ENCODE measurements at regions not wholly inside any gene's neighbourhood (a gene's known extent, or its start where the extent isn't known, plus 50 kb on each side); places are given as distances from the start of the nearest gene placed in this dataset.

DNA sequence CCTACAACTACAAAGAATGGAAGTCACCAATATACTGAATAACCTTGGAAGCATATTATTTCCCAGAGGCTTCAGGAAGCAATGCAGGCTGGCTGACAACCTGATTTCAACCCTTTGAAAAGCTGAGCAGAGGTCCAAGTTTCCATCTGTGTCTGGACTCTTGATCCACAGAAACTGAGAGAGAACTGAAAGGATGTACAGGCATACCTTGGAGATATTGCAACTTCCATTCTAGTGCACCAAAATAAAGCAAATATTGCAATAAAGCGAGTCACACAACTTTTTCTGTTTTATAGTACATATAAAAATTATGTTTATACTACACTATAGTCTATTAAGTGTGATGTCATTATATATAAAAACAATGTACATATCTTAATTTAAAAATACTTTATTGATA lies 85.3 kb downstream of the TYW3 start:
- intact Hi-C loops (cut with micrococcal nuclease; ENCODE audit: unreplicated experiment), result no loop called here
- DNase-seq, result no peak
- TF ChIP-seq CTCF (IDR thresholded peaks at IDR 0.05; ENCODE audit: unreplicated experiment), result no peak
- H3K27me3 Mint-ChIP-seq (ENCODE audit: unreplicated experiment), result no peaks in the 10 kb centered on the region
- BruUV-seq (replicated peaks), result no TSS peak
- no peaks in the 10 kb centered on the region for H3K9me3 Mint-ChIP-seq (ENCODE audit: low read depth, unreplicated experiment)
- CTCF ChIA-PET, result no interaction called here
- H3K36me3 Mint-ChIP-seq (ENCODE audit: insufficient read depth, unreplicated experiment), result no peaks in the 10 kb centered on the region
- H3K27ac Mint-ChIP-seq (ENCODE audit: unreplicated experiment), result no peak overlapping the region
- H3K4me1 Mint-ChIP-seq (ENCODE audit: low read depth, unreplicated experiment), result no peaks in the 10 kb centered on the region
- no peak overlapping the region for H3K4me3 Mint-ChIP-seq (ENCODE audit: low read depth, unreplicated experiment)

DNA sequence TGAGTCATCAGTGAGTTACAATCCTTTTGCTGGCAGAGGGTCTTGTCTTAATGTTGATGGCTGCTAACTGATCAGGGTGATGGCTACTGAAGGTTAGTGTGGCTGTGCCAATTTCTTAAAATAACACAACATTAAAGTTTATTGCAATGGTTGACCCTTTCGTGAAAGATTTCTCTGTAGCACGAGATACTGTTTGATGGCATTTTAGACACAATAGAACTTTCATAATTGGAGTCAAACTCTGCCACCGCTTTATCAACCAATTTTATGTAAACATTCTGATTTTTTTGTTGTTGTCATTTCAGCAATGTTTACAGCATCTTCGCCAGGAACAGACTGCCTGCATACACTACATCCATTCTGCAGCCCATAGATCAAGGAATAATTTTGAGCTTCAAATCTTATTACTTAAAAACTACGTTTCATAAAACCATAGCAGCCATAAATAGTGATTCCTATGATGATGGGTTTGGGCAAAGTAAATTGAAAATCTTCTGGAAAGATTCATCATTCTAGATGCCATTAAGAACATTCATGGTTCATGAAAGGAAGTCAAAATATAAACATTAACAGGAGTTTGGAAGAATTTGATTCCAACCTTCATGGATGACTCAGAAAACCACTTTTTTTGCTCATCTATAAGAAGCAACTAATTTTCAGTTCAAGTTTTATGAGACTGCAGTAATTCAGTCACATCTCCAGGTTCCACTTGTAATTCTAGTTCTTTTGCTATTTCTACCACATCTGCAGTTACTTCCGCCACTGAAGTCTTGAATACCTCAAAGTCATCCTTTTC lies 85.9 kb downstream of the TYW3 start:
- H3K4me1 Mint-ChIP-seq (ENCODE audit: low read depth, unreplicated experiment), result no peaks in the 10 kb centered on the region
- no peak for DNase-seq
- no peaks in the 10 kb centered on the region for H3K27me3 Mint-ChIP-seq (ENCODE audit: unreplicated experiment)
- intact Hi-C loops (cut with micrococcal nuclease; ENCODE audit: unreplicated experiment), result no loop called here
- no peak for TF ChIP-seq CTCF (IDR thresholded peaks at IDR 0.05; ENCODE audit: unreplicated experiment)
- H3K36me3 Mint-ChIP-seq (ENCODE audit: insufficient read depth, unreplicated experiment), result no peaks in the 10 kb centered on the region
- CTCF ChIA-PET, result no interaction called here
- no TSS peak for BruUV-seq (replicated peaks)
- H3K27ac Mint-ChIP-seq (ENCODE audit: unreplicated experiment), result no peak overlapping the region
- no peaks in the 10 kb centered on the region for H3K9me3 Mint-ChIP-seq (ENCODE audit: low read depth, unreplicated experiment)
- H3K4me3 Mint-ChIP-seq (ENCODE audit: low read depth, unreplicated experiment), result no peak overlapping the region

DNA sequence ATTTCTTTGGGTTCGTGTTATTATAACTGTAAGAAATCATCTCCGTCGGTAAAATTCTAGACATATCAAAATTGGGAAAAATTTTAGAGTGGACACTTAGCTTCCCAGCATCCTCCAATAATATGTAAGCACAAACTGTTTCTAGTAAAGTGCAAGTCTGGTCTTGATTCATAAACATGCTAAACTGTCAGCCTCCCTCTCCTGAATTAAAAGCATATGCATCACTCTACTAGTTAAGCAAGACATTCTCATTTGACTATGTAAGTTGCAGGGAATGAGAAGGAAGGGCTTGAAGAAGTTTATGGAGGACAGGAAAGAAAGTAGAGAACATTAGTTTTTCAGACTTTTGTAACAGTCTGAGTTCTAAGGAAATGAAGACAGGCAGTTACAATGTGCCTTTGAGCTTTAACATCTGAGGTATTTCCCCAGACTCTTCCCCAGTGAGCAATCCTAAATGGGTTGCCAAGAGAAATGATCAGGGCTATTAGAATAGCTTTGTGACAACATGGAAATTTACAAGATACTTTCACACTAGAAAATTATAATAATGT lies 90.0 kb downstream of the TYW3 start:
- no peaks in the 10 kb centered on the region for H3K4me1 Mint-ChIP-seq (ENCODE audit: low read depth, unreplicated experiment)
- H3K27me3 Mint-ChIP-seq (ENCODE audit: unreplicated experiment), result no peaks in the 10 kb centered on the region
- no peak overlapping the region for H3K27ac Mint-ChIP-seq (ENCODE audit: unreplicated experiment)

DNA sequence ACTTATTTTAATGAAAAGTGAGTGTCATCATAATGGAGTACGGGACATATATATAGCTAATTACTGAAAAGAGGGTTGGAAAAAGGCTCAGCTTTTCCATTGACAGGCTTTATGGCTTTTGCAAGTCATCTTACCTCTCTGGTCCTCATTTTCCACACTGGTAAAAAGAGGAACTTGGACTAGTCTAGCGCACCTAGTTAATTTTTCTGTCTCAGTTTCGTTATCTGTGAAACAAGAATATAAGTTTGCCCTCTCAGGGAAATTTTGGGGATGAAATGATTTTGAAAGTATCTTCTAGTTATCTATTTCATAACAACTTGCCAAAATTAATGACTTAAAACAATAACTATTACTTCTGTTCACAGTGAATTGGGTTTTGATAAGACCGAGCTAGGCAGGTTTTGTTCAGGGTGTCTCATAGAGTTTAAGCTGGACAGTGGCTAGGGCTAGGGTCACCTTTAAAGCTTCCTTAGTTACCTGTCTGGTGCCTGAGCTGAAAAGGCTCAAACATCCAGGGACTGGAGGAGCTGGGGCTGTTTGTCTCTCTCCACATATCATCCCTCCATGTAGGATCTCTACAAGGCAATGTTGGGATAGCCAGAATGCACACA lies 91.7 kb downstream of the TYW3 start:
- Mint-ChIP-seq H3K9me3 (ENCODE audit: low read depth, unreplicated experiment) (no peaks in the 10 kb centered on the region), H3K27ac (ENCODE audit: unreplicated experiment) (no peak overlapping the region), H3K4me3 (ENCODE audit: low read depth, unreplicated experiment) (no peak overlapping the region), H3K4me1 (ENCODE audit: low read depth, unreplicated experiment) (no peaks in the 10 kb centered on the region), H3K27me3 (ENCODE audit: unreplicated experiment) (no peaks in the 10 kb centered on the region), H3K36me3 (ENCODE audit: insufficient read depth, unreplicated experiment) (no peaks in the 10 kb centered on the region)
- CTCF ChIA-PET, result no interaction called here
- BruUV-seq (replicated peaks), result no TSS peak
- intact Hi-C loops (cut with micrococcal nuclease; ENCODE audit: unreplicated experiment), result no loop called here
- no peak for TF ChIP-seq CTCF (IDR thresholded peaks at IDR 0.05; ENCODE audit: unreplicated experiment)
- DNase-seq, result no peak

More for the DNA sequence above, 90.0 kb downstream of the TYW3 start:
- no peak for DNase-seq
- no peaks in the 10 kb centered on the region for H3K36me3 Mint-ChIP-seq (ENCODE audit: insufficient read depth, unreplicated experiment)
- no TSS peak for BruUV-seq (replicated peaks)
- H3K4me3 Mint-ChIP-seq (ENCODE audit: low read depth, unreplicated experiment), result no peak overlapping the region
- intact Hi-C loops (cut with micrococcal nuclease; ENCODE audit: unreplicated experiment), result no loop called here
- no peak for TF ChIP-seq CTCF (IDR thresholded peaks at IDR 0.05; ENCODE audit: unreplicated experiment)
- H3K9me3 Mint-ChIP-seq (ENCODE audit: low read depth, unreplicated experiment), result no peaks in the 10 kb centered on the region
- CTCF ChIA-PET, result no interaction called here
